DOHH2 (cell line): ENCODE measurements at regions not wholly inside any gene's neighbourhood (a gene's known extent, or its start where the extent isn't known, plus 50 kb on each side); places are given as distances from the start of the nearest gene placed in this dataset.

Experiments
- EZH2phosphoT487 ChIP-seq: fragments of 200-600 bp; sonication (generic); IDR thresholded peaks from 2 replicates; pipeline ENCODE4 v1.6.1; 2017; ENCODE audit warnings: borderline replicate concordance, mild to moderate bottlenecking, antibody characterized with exemption, low read length, moderate library complexity, mixed read lengths
- TF ChIP-seq, protein P1 (sequence below): fragments of 200-600 bp; sonication (generic); IDR thresholded peaks from one replicate; pipeline ENCODE4 v1.5.1; 2014; ENCODE audit warnings: antibody characterized with exemption, mild to moderate bottlenecking, low read depth, low read length; ENCODE audit not compliant: poor library complexity, severe bottlenecking

DNA sequence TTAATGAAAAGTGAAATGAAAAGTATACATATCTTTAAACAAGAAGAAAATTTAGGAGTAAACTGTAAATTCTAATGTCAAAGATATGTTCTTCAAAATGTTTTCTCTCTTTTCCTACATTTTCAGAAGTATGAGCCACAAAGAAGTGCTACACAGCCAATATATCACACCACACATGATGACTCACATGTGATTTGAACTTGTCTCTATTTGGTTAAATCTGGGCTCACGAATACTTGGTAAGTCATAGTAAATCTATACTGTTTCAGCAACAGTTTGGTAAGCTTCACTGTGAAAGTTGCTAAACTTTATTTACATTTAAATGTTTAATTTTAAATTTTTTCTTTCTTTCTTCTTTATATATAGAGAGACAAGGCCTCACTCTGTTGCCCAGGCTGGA is 380.6 kb upstream of the IGFBP3 start:
- TF ChIP-seq, protein P1, sequence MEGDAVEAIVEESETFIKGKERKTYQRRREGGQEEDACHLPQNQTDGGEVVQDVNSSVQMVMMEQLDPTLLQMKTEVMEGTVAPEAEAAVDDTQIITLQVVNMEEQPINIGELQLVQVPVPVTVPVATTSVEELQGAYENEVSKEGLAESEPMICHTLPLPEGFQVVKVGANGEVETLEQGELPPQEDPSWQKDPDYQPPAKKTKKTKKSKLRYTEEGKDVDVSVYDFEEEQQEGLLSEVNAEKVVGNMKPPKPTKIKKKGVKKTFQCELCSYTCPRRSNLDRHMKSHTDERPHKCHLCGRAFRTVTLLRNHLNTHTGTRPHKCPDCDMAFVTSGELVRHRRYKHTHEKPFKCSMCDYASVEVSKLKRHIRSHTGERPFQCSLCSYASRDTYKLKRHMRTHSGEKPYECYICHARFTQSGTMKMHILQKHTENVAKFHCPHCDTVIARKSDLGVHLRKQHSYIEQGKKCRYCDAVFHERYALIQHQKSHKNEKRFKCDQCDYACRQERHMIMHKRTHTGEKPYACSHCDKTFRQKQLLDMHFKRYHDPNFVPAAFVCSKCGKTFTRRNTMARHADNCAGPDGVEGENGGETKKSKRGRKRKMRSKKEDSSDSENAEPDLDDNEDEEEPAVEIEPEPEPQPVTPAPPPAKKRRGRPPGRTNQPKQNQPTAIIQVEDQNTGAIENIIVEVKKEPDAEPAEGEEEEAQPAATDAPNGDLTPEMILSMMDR, result no peak
- no peak for TF ChIP-seq EZH2phosphoT487
